ENCODE measurements at regions not wholly inside any gene's neighbourhood (a gene's known extent, or its start where the extent isn't known, plus 50 kb on each side); places are given as distances from the start of the nearest gene placed in this dataset.

GRCh38 chr21:32878661-32879060 is 107.1 kb upstream of the PAXBP1 start:
- TF ChIP-seq CTCF (conservative IDR thresholded peaks at IDR 0.05; ENCODE audit: control insufficient read depth, insufficient read depth, low read depth, low read length), result no peak
- H3K4me3 ChIP-seq (ENCODE audit: control insufficient read depth, low read depth, low read length), result no peak overlapping the region
- no peak for DNase-seq (ENCODE audit: low read depth)

- no peak for TF ChIP-seq CTCF (conservative IDR thresholded peaks at IDR 0.05; ENCODE audit: control insufficient read depth, insufficient read depth, low read depth, low read length)
- no peak overlapping the region for H3K4me3 ChIP-seq (ENCODE audit: control insufficient read depth, low read depth, low read length)
- no peak for DNase-seq (ENCODE audit: low read depth)
Measured at GRCh38 chr21:32881458-32881857, 109.9 kb upstream of the PAXBP1 start.

DNA sequence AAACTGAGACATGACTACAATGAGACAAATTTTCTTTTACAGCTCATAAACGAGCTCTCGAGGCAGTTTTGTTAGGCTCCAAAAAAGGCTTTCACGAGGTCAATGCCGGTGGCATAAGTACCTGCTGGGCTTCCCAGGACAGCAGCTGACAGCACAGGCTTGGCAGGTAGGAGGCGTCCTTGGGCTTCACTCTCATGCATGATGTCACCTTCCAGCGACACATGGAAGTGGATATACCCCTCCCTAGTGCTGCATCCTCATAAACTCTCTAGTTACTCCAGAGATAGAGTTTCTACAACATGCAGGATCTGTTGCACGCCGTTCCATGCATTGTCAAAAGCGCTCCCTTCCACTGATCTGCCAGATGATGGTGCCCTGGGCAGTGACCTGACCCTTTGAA is 112.5 kb upstream of the PAXBP1 start:
- no peak for DNase-seq (ENCODE audit: low read depth)
- TF ChIP-seq CTCF (conservative IDR thresholded peaks at IDR 0.05; ENCODE audit: control insufficient read depth, insufficient read depth, low read depth, low read length), result no peak
- H3K4me3 ChIP-seq (ENCODE audit: control insufficient read depth, low read depth, low read length), result no peak overlapping the region

DNA sequence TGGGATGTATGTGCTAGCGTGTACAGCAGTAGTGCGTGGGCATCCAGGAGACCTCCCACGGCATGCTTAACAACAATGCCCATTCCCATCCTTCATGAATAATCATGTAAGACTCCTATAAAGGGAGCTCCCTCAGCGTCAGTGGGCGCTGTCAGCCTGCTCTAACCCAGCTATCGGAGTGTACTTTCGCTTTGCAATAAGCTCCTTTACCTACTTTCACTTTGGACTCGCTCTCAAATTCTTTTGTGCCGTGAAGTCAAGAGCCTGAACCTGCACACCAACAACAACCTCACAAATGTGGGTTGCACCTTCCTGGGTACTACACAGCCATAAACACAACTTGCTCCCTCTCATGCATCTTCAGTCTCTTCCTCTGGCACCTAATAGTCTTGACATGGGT is 114.8 kb upstream of the PAXBP1 start:
- H3K4me3 ChIP-seq (ENCODE audit: control insufficient read depth, low read depth, low read length), result no peak overlapping the region
- peak; percentile 4 for DNase-seq (ENCODE audit: low read depth)
- no peak for TF ChIP-seq CTCF (conservative IDR thresholded peaks at IDR 0.05; ENCODE audit: control insufficient read depth, insufficient read depth, low read depth, low read length)

DNA sequence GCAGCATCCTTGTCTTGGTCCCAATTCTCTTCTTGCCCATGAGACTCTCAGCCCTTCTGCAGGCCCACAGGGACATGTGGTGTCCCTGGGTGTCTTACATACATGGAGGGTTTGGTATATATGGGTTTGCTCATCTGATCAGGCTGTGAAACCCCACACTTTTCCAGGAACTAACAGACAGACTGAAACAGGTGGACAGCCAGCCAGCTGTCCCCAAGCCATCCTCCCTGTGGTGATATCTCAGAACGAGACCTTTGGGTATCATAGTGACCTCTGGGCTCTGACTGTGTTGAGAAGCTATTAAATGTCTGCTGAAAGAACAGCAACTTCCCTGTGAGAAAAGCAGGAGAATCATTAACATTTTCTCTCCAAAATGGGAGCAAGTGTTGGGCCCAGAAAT is 115.5 kb upstream of the PAXBP1 start:
- DNase-seq (ENCODE audit: low read depth), result no peak
- no peak for TF ChIP-seq CTCF (conservative IDR thresholded peaks at IDR 0.05; ENCODE audit: control insufficient read depth, insufficient read depth, low read depth, low read length)
- H3K4me3 ChIP-seq (ENCODE audit: control insufficient read depth, low read depth, low read length), result no peak overlapping the region

DNA sequence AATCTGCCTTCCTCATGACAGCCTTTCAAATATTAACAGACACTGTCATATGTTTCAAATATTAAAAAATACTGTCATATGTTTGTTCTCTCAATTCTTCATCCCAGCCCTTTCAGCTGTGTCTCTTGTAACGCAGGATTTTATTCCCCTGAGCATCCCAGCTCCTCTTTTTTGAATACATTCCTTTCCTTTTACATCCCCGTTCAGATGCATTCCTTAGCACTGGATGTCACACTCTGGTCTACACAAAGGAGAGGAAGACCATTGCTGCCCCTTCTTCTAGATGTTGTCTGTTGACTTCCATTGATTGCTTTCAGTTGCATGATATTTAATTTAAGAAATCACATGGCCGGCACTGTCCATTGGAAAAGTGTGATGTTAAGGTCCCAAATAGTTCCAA is 117.4 kb upstream of the PAXBP1 start:
- TF ChIP-seq CTCF (conservative IDR thresholded peaks at IDR 0.05; ENCODE audit: control insufficient read depth, insufficient read depth, low read depth, low read length), result no peak
- no peak overlapping the region for H3K4me3 ChIP-seq (ENCODE audit: control insufficient read depth, low read depth, low read length)
- peak; percentile 6 for DNase-seq (ENCODE audit: low read depth)

GRCh38 chr21:32889596-32889995 is 118.0 kb upstream of the PAXBP1 start:
- TF ChIP-seq CTCF (conservative IDR thresholded peaks at IDR 0.05; ENCODE audit: control insufficient read depth, insufficient read depth, low read depth, low read length), result no peak

More at GRCh38 chr21:32889596-32889995, 118.0 kb upstream of the PAXBP1 start:
- DNase-seq (ENCODE audit: low read depth), result peak; percentile 44
- H3K4me3 ChIP-seq (ENCODE audit: control insufficient read depth, low read depth, low read length), result no peak overlapping the region
